GM12875 (cell line): ENCODE measurements at regions not wholly inside any gene's neighbourhood (a gene's known extent, or its start where the extent isn't known, plus 50 kb on each side); places are given as distances from the start of the nearest gene placed in this dataset.

Experiments
- H3K4me3 ChIP-seq: one replicate; pipeline ENCODE4 v1.5.1; 2011; ENCODE audit warnings: low read depth, low read length, control low read depth
- CTCF ChIP-seq: IDR thresholded peaks from 2 replicates; pipeline ENCODE4 v1.5.1; 2011; ENCODE audit warnings: low read depth, mild to moderate bottlenecking, control low read depth, inconsistent platforms, low read length, moderate library complexity, borderline replicate concordance; ENCODE audit not compliant: insufficient read depth

- TF ChIP-seq CTCF: no peak
- no peak overlapping the region for H3K4me3 ChIP-seq
Measured at GRCh38 chr10:44051091-44051490, 333.8 kb downstream of the CXCL12 start.

- no peak overlapping the region for H3K4me3 ChIP-seq
- TF ChIP-seq CTCF: no peak
Measured at GRCh38 chr10:44049301-44050015, 335.4 kb downstream of the CXCL12 start.

GRCh38 chr10:44047361-44047760, 337.5 kb downstream of the CXCL12 start:
- TF ChIP-seq CTCF: no peak
- no peak overlapping the region for H3K4me3 ChIP-seq

- no peak for TF ChIP-seq CTCF
- no peak overlapping the region for H3K4me3 ChIP-seq
Measured at GRCh38 chr10:44046605-44047004, 338.3 kb downstream of the CXCL12 start.

GRCh38 chr10:44045020-44045419, 339.9 kb downstream of the CXCL12 start:
- no peak overlapping the region for H3K4me3 ChIP-seq
- no peak for TF ChIP-seq CTCF

- H3K4me3 ChIP-seq: no peak overlapping the region
- no peak for TF ChIP-seq CTCF
Measured at GRCh38 chr10:44044549-44044948, 340.3 kb downstream of the CXCL12 start.

GRCh38 chr10:44043646-44044375, 341.1 kb downstream of the CXCL12 start:
- TF ChIP-seq CTCF: no peak
- H3K4me3 ChIP-seq: no peak overlapping the region
